ACHN (cell line): ENCODE measurements at regions not wholly inside any gene's neighbourhood (a gene's known extent, or its start where the extent isn't known, plus 50 kb on each side); places are given as distances from the start of the nearest gene placed in this dataset.
"Not testable (repeated sequence)": the region's sequence is repeated elsewhere in the genome, so short reads cannot be mapped to it uniquely, and the experiment has no call there.

Experiments used
- DNase-seq: peaks from one replicate; pipeline ENCODE4 v3.0.0-alpha.2; 2015
- in situ Hi-C: cut with HindIII; loops from 2 replicates; pipeline ENCODE4 v1.10.0; 2017; ENCODE audit warnings: low sequenced_read_pairs, low pct_ligation_motif_present, low pct_unique_long_range_greater_than_20kb

GRCh38 chr6:137602313-137603197 is 108.4 kb upstream of the OLIG3 start:
- in situ Hi-C loops: no loop called here

GRCh38 chr6:137610702-137611101 is 116.5 kb upstream of the OLIG3 start:
- in situ Hi-C loops: no loop called here

More at GRCh38 chr6:137602313-137603197, 108.4 kb upstream of the OLIG3 start:
- no peak for DNase-seq

GRCh38 chr6:137623293-137623692 is 129.1 kb upstream of the OLIG3 start:
- in situ Hi-C loops: no loop called here

More at GRCh38 chr6:137610702-137611101, 116.5 kb upstream of the OLIG3 start:
- DNase-seq: no peak

GRCh38 chr6:137625100-137625661 is 131.0 kb upstream of the OLIG3 start:
- DNase-seq: no peak
- in situ Hi-C loops: no loop called here

More at GRCh38 chr6:137623293-137623692, 129.1 kb upstream of the OLIG3 start:
- no peak for DNase-seq

- no peak for DNase-seq
- in situ Hi-C loops: no loop called here
Observed at GRCh38 chr6:137625808-137626207, 131.6 kb upstream of the OLIG3 start.

GRCh38 chr6:137630666-137631065 is 136.5 kb upstream of the OLIG3 start:
- in situ Hi-C loops: no loop called here
- no peak for DNase-seq

GRCh38 chr6:137631323-137631722 is 137.1 kb upstream of the OLIG3 start:
- DNase-seq: no peak
- in situ Hi-C loops: no loop called here

GRCh38 chr6:137634177-137634576 is 140.0 kb upstream of the OLIG3 start:
- DNase-seq, in situ Hi-C loops: not testable (repeated sequence)

- peak; percentile 93 for DNase-seq
Observed at GRCh38 chr6:137637121-137637520, 142.9 kb upstream of the OLIG3 start.

GRCh38 chr6:137638926-137639706 is 144.9 kb upstream of the OLIG3 start:
- in situ Hi-C loops: no loop called here
- no peak for DNase-seq

More at GRCh38 chr6:137637121-137637520, 142.9 kb upstream of the OLIG3 start:
- in situ Hi-C loops: no loop called here

- no peak for DNase-seq
- in situ Hi-C loops: no loop called here
Observed at GRCh38 chr6:137640086-137640485, 145.9 kb upstream of the OLIG3 start.

- peak; percentile 70 for DNase-seq
- in situ Hi-C loops: no loop called here
Observed at GRCh38 chr6:137641474-137642077, 147.4 kb upstream of the OLIG3 start.

- DNase-seq, in situ Hi-C loops: not testable (repeated sequence)
Observed at GRCh38 chr6:137643210-137643609, 149.0 kb upstream of the OLIG3 start.

- in situ Hi-C loops, DNase-seq: not testable (repeated sequence)
Observed at GRCh38 chr6:137643644-137644043, 149.4 kb upstream of the OLIG3 start.

GRCh38 chr6:137645850-137646249 is 151.7 kb upstream of the OLIG3 start:
- in situ Hi-C loops: no loop called here
- no peak for DNase-seq

GRCh38 chr6:137646484-137646883 is 152.3 kb upstream of the OLIG3 start:
- DNase-seq: no peak
- in situ Hi-C loops: no loop called here

GRCh38 chr6:137647762-137648447 is 153.7 kb upstream of the OLIG3 start:
- no peak for DNase-seq
- in situ Hi-C loops: no loop called here

- in situ Hi-C loops: no loop called here
- no peak for DNase-seq
Observed at GRCh38 chr6:137650720-137651119, 156.5 kb upstream of the OLIG3 start.
